GM18502 (cell line): ENCODE measurements at regions not wholly inside any gene's neighbourhood (a gene's known extent, or its start where the extent isn't known, plus 50 kb on each side); places are given as distances from the start of the nearest gene placed in this dataset.
"Not testable (repeated sequence)": the region's sequence is repeated elsewhere in the genome, so short reads cannot be mapped to it uniquely, and the experiment has no call there.

Experiments
- ATAC-seq: cut with Tn5 transposase; IDR thresholded peaks from one replicate; pipeline ENCODE4 v1.9.1; 2021; ENCODE audit warnings: mild to moderate bottlenecking; ENCODE audit not compliant: unreplicated experiment, poor library complexity

GRCh38 chr2:52463457-52463856 is 1304.1 kb upstream of the CHAC2 start:
- ATAC-seq = no peak

- no peak for ATAC-seq
Measured at GRCh38 chr2:52456561-52457377, 1310.8 kb upstream of the CHAC2 start.

- no peak for ATAC-seq
Measured at GRCh38 chr2:52454962-52455361, 1312.6 kb upstream of the CHAC2 start.

GRCh38 chr2:52452201-52452600 is 1315.4 kb upstream of the CHAC2 start:
- no peak for ATAC-seq

GRCh38 chr2:52445686-52446085 is 1321.9 kb upstream of the CHAC2 start:
- ATAC-seq = no peak

GRCh38 chr2:52431352-52431760 is 1336.2 kb upstream of the CHAC2 start:
- no peak for ATAC-seq

- no peak for ATAC-seq
Measured at GRCh38 chr2:52429740-52430139, 1337.9 kb upstream of the CHAC2 start.

- no peak for ATAC-seq
Measured at GRCh38 chr2:52429171-52429570, 1338.4 kb upstream of the CHAC2 start.

- no peak for ATAC-seq
Measured at GRCh38 chr2:52428224-52428623, 1339.4 kb upstream of the CHAC2 start.

GRCh38 chr2:52423655-52424054 is 1343.9 kb upstream of the CHAC2 start:
- no peak for ATAC-seq

GRCh38 chr2:52423111-52423510 is 1344.5 kb upstream of the CHAC2 start:
- no peak for ATAC-seq

GRCh38 chr2:52416340-52416739 is 1351.3 kb upstream of the CHAC2 start:
- ATAC-seq = no peak

- no peak for ATAC-seq
Measured at GRCh38 chr2:52414561-52415295, 1352.9 kb upstream of the CHAC2 start.

GRCh38 chr2:52409308-52410118 is 1358.1 kb upstream of the CHAC2 start:
- not testable (repeated sequence) for ATAC-seq

GRCh38 chr2:52405980-52406379 is 1361.6 kb upstream of the CHAC2 start:
- no peak for ATAC-seq

GRCh38 chr2:52404866-52405265 is 1362.7 kb upstream of the CHAC2 start:
- ATAC-seq = no peak

GRCh38 chr2:52404046-52404445 is 1363.6 kb upstream of the CHAC2 start:
- ATAC-seq = no peak

GRCh38 chr2:52402128-52402527 is 1365.5 kb upstream of the CHAC2 start:
- ATAC-seq = no peak

- ATAC-seq = no peak
Measured at GRCh38 chr2:52396836-52397235, 1364.9 kb upstream of the NRXN1 start.

- no peak for ATAC-seq
Measured at GRCh38 chr2:52395912-52396311, 1364.0 kb upstream of the NRXN1 start.

GRCh38 chr2:52391621-52392020 is 1359.7 kb upstream of the NRXN1 start:
- ATAC-seq = no peak
